ENCODE measurements at regions not wholly inside any gene's neighbourhood (a gene's known extent, or its start where the extent isn't known, plus 50 kb on each side); places are given as distances from the start of the nearest gene placed in this dataset.

- ATAC-seq (no peak), DNase-seq (ENCODE audit: low read depth, low spot score) (no peak)
- Histone ChIP-seq H3K4me1 (ENCODE audit: control insufficient read depth, insufficient read depth, low read length) (no peaks in the 10 kb centered on the region), H3K4me3 (ENCODE audit: low read depth in 2 of 2, low read length in 2 of 2) (no peak overlapping the region), H3K9me3 (ENCODE audit: control insufficient read depth, insufficient read depth, low read depth, low read length) (no peaks in the 10 kb centered on the region), H3K36me3 (ENCODE audit: control insufficient read depth, insufficient read depth, low read length) (no peaks in the 10 kb centered on the region), H3K27ac (ENCODE audit: low read length) (no peak overlapping the region), H3K27me3 (ENCODE audit: control insufficient read depth, insufficient read depth, low read length) (no peaks in the 10 kb centered on the region)
- intact Hi-C loops (cut with micrococcal nuclease; ENCODE audit: unreplicated experiment), result no loop called here
- TF ChIP-seq POLR2AphosphoS5 (IDR thresholded peaks at IDR 0.05; ENCODE audit: low read depth, low read length) (no peak), SIN3A (IDR thresholded peaks at IDR 0.05; ENCODE audit: borderline replicate concordance, insufficient read depth, low read depth, low read length) (no peak), TCF7L2 (IDR thresholded peaks at IDR 0.05; ENCODE audit: low read depth, low read length) (no peak), REST (IDR thresholded peaks at IDR 0.05; ENCODE audit: insufficient read depth in 1 of 2, low read depth in 2 of 2, low read length in 1 of 2) (no peak), CTCF (IDR thresholded peaks at IDR 0.05) (no peak)
- ChIA-PET POLR2A (no interaction called here), CTCF (interaction anchor here (0.5 kb wide), 1 partner anchor 134 kb away, joined by 7 read pairs; no protein-coding TSS in a partner anchor)
- no TSS peak for BruUV-seq (replicated peaks)
- in situ Hi-C loops (cut with HindIII; ENCODE audit: low pct_unique_long_range_greater_than_20kb, low sequenced_read_pairs), result no loop called here
Measured at GRCh38 chr18:47526147-47526546, 274.7 kb upstream of the SKOR2 start.

- BruUV-seq (replicated peaks), result no TSS peak
- POLR2A ChIA-PET, result no interaction called here
Measured at GRCh38 chr18:47522359-47522758, 270.9 kb upstream of the SKOR2 start.

More at GRCh38 chr18:47522359-47522758, 270.9 kb upstream of the SKOR2 start:
- H3K36me3 ChIP-seq (ENCODE audit: control insufficient read depth, insufficient read depth, low read length), result no peaks in the 10 kb centered on the region
- no peaks in the 10 kb centered on the region for H3K27me3 ChIP-seq (ENCODE audit: control insufficient read depth, insufficient read depth, low read length)
- CTCF ChIA-PET, result no interaction called here
- ATAC-seq, result no peak
- in situ Hi-C loops (cut with HindIII; ENCODE audit: low pct_unique_long_range_greater_than_20kb, low sequenced_read_pairs) (no loop called here), intact Hi-C loops (cut with micrococcal nuclease; ENCODE audit: unreplicated experiment) (no loop called here)
- no peak for DNase-seq (ENCODE audit: low read depth, low spot score)
- TF ChIP-seq SIN3A (IDR thresholded peaks at IDR 0.05; ENCODE audit: borderline replicate concordance, insufficient read depth, low read depth, low read length) (no peak), CTCF (IDR thresholded peaks at IDR 0.05) (no peak), POLR2AphosphoS5 (IDR thresholded peaks at IDR 0.05; ENCODE audit: low read depth, low read length) (no peak), TCF7L2 (IDR thresholded peaks at IDR 0.05; ENCODE audit: low read depth, low read length) (no peak)
- no peak overlapping the region for H3K27ac ChIP-seq (ENCODE audit: low read length)
- H3K4me1 ChIP-seq (ENCODE audit: control insufficient read depth, insufficient read depth, low read length), result no peaks in the 10 kb centered on the region
- H3K4me3 ChIP-seq (ENCODE audit: low read depth in 2 of 2, low read length in 2 of 2), result no peak overlapping the region
- no peaks in the 10 kb centered on the region for H3K9me3 ChIP-seq (ENCODE audit: control insufficient read depth, insufficient read depth, low read depth, low read length)

Data from Panc1 (cell line).